ENCODE measurements at regions not wholly inside any gene's neighbourhood (a gene's known extent, or its start where the extent isn't known, plus 50 kb on each side); places are given as distances from the start of the nearest gene placed in this dataset.
"Not testable (repeated sequence)": the region's sequence is repeated elsewhere in the genome, so short reads cannot be mapped to it uniquely, and the experiment has no call there.

DNA sequence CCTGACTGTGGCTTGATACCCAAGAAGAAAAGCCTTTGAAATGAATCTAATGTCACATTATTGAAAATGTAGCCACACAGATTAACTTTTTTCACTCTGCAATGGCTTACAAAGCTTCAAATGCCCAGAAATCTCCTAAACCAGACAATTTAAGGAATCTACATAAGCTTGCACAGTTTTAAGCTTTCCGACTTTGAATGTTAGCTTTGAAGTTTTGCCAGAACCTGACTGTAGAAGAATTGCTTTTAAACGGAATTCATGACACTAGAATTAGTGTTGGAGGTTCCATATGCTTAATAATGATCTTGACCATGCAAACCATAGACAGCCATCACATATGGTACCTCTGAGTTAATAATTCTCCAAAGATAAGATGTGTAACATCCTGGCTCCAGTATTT, 798.5 kb upstream of the EPHA7 start:
- DNase-seq (ENCODE audit: low spot score) = no peak

GRCh38 chr6:94215552-94215951, 796.2 kb upstream of the EPHA7 start:
- DNase-seq (ENCODE audit: low spot score) = no peak

DNA sequence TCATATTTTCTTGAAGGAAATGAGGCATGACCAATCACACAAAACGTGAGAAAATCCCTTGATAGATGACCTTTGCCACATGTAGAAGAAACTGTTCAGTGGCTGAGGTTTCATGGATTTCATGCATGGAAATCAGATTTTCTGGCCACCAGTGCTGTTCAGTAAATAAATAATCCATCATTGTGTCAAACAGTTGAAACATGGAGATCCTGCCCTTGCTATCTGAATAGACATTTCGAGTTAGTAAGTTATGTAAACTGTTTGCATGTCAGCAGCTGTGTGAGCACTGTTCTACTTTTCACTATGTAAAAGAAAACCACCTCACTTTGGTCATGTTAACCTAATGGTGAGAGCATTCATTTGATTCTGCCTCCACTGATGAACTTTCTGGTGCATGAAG, 793.9 kb upstream of the EPHA7 start:
- no peak for DNase-seq (ENCODE audit: low spot score)

DNA sequence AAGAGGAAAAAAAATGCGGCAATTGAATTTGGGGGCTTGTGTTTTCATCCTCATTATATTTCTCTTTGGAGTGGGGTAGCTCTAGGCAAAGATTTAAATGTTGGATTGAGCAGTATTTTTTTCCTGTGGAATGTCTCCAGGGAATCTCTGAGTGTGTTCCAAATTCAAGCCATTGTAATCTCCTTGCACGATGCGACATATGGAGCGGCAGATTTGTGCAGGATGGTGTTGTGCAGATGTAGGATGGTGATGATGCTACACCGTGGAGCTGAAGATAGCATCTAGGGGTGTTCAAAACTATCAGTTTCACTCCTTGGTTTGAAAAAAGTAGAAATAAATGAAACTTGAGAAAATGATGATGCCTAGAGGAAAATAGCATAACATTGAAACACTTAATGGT, 777.5 kb upstream of the EPHA7 start:
- no peak for DNase-seq (ENCODE audit: low spot score)

- DNase-seq (ENCODE audit: low spot score) = no peak
These were observed 770.7 kb upstream of the EPHA7 start for GRCh38 chr6:94190030-94190429.

- DNase-seq (ENCODE audit: low spot score) = no peak
These were observed 765.5 kb upstream of the EPHA7 start for GRCh38 chr6:94184666-94185464.

- DNase-seq (ENCODE audit: low spot score) = no peak
These were observed 758.1 kb upstream of the EPHA7 start for GRCh38 chr6:94177429-94177828.

GRCh38 chr6:94175465-94175864, 756.1 kb upstream of the EPHA7 start:
- DNase-seq (ENCODE audit: low spot score) = no peak

DNA sequence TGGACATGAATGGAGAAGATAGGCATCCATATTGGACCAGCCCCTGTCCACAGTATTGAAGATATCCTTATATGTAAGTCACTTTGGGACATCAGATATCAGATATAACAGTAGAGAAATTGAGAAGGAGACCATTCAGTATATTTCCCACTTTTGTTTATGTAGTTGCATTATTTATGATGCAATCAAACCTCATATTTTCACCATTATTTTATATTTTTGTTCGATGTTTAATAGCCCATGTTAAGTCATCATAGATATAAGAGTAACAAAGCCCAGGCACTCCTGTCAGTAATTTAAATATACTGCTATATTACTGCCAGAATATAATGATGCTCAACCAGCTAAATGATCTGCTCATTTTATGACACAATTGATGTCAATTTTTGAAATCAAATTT, 744.5 kb upstream of the EPHA7 start:
- no peak for DNase-seq (ENCODE audit: low spot score)

GRCh38 chr6:94150886-94151285, 731.5 kb upstream of the EPHA7 start:
- DNase-seq (ENCODE audit: low spot score) = no peak

DNA sequence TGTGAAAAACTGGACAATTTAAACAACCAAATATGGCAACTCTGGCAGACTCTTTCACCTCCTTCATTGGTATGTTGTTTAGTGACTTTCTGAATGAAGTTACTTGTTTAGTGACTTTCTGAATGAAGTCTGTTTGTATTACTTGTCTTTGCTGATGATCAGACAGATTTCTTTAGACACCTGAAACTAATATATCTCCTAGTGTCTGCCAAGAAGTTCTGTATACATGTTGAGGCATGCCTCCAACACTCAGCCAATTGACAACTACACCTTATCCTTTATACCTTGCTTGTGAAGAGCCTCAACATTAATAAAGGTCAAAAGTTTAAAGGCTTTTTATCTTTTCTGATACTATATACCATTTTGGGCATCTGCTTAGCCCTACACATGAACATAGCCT, 725.4 kb upstream of the EPHA7 start:
- DNase-seq (ENCODE audit: low spot score) = no peak

GRCh38 chr6:94137178-94137577, 717.8 kb upstream of the EPHA7 start:
- not testable (repeated sequence) for DNase-seq (ENCODE audit: low spot score)

- no peak for DNase-seq (ENCODE audit: low spot score)
These were observed 713.7 kb upstream of the EPHA7 start for GRCh38 chr6:94133106-94133505.

GRCh38 chr6:94131271-94131670, 711.9 kb upstream of the EPHA7 start:
- DNase-seq (ENCODE audit: low spot score) = no peak

DNA sequence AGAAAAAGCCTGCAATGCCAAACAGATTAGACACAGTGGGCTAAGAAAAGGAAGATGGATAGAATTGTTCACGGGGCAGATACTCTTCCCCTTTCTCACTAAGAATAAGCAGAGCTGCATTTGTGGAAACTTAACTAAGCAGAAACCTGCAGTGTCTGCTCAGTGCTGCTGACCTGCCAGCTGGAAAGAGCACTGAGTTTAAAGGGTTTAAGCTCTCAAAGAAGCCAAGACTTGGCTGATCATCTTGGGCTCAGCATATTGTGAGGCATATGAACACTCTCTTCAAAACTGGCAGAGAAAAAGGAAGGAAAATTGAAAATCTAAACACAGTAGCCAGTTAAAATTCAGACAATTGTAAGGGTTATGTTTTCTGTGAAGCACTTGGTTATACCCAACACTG, 711.1 kb upstream of the EPHA7 start:
- DNase-seq (ENCODE audit: low spot score) = no peak

GRCh38 chr6:94129926-94130325, 710.6 kb upstream of the EPHA7 start:
- no peak for DNase-seq (ENCODE audit: low spot score)

GRCh38 chr6:94127716-94128115, 708.4 kb upstream of the EPHA7 start:
- no peak for DNase-seq (ENCODE audit: low spot score)

GRCh38 chr6:94124333-94124732, 705.0 kb upstream of the EPHA7 start:
- DNase-seq (ENCODE audit: low spot score) = no peak

- DNase-seq (ENCODE audit: low spot score) = no peak
These were observed 701.7 kb upstream of the EPHA7 start for GRCh38 chr6:94121094-94121493.

- no peak for DNase-seq (ENCODE audit: low spot score)
These were observed 679.7 kb upstream of the EPHA7 start for GRCh38 chr6:94099072-94099471.

- no peak for DNase-seq (ENCODE audit: low spot score)
These were observed 676.6 kb upstream of the EPHA7 start for GRCh38 chr6:94095961-94096360.

DNA sequence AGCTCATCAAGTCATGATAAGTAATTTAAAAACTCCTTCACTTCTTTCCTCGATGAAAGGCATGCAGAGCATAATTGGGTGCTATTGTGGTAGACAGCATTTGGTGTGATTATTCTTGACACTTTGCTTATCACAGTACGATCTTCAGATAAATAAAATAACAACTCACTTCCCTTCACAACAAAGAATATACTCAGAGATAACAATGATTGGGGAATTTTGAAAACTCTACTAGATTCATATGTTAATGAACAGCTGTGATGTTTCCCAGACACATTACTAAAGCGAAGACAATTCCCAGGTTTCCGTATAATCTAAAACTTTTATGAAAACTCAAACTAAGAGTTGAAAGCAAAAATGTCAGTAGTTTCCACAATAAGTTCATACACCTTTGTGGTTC, 670.6 kb upstream of the EPHA7 start:
- no peak for DNase-seq (ENCODE audit: low spot score)

- no peak for DNase-seq (ENCODE audit: low spot score)
These were observed 669.5 kb upstream of the EPHA7 start for GRCh38 chr6:94088870-94089269.

GRCh38 chr6:94074764-94075163, 655.4 kb upstream of the EPHA7 start:
- no peak for DNase-seq (ENCODE audit: low spot score)
